ENCODE measurements at regions not wholly inside any gene's neighbourhood (a gene's known extent, or its start where the extent isn't known, plus 50 kb on each side); places are given as distances from the start of the nearest gene placed in this dataset.

DNA sequence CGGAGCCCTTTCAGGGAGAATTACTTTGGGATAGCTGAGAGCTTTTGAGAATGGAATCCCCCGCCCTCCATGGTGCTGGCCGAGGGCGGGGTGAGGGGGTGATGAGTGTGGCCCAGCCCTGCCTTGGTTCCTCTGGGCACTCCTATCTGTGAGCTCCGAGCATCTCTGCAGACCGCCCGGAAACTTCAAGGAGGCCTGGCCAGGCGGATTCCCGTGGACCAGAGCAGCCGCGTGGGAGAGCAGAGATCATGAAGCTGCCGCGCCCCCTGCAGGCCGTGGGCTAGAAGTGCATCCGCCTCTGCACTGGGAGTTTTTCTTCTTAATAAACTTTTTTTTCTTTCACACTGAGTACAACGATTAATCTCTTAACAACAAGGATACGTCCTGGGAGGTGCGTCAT, 392.9 kb upstream of the EEF2KMT start (continued):
- TF ChIP-seq ZNF687 (CRISPR knock-in tag; IDR thresholded peaks at IDR 0.05) (peak; percentile 23; the same call in 1 of the 2 replicates), RFX1 (IDR thresholded peaks at IDR 0.05) (no peak)

DNA sequence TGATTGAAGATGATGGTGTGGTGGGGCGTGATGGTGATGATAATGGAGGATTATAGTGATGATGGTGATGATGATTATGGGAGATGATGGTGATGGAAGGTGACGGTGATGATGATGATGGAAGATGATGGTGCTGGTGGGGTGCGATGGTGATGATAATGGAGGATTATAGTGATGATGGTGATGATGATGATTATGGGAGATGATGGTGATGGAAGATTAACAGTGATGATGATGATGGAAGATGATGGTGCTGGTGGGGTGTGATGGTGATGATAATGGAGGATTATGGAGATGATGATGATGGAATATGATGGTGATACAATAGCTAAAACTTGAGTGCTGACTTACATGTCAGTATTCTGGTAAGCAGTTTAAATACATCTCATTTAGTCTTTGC, 391.0 kb upstream of the EEF2KMT start:
- Histone ChIP-seq H3K4me2 (ENCODE audit: low read depth, low read length) (no peak overlapping the region), H3K4me3 (replicated peaks in 1 of 3; ENCODE audit: insufficient read depth in 1 of 3, low read depth in 2 of 3, low read length in 3 of 3) (no peak overlapping the region), H4K20me1 (ENCODE audit: insufficient read depth, low read length) (no peaks in the 10 kb centered on the region), H3K9ac (ENCODE audit: insufficient read depth, low read depth, low read length) (no peak overlapping the region), H3K79me2 (ENCODE audit: insufficient read depth, low read length) (no peaks in the 10 kb centered on the region), H2AFZ (ENCODE audit: low read length) (no peak overlapping the region), H3K4me1 (ENCODE audit: insufficient read depth, low read length) (no peaks in the 10 kb centered on the region), H3K27me3 (ENCODE audit: control insufficient read depth in 1 of 2, insufficient read depth in 2 of 2, low read length in 2 of 2) (peaks cover 0 to 8% of the 10 kb centered on the region in 2 experiments; a peak in 1 of 5 replicates), H3K27ac (ENCODE audit: extremely low read length, insufficient read depth, low read length) (no peak overlapping the region), H3K36me3 (replicated peaks in 1 of 2; ENCODE audit: control insufficient read depth in 1 of 2, insufficient read depth in 2 of 2, low read length in 2 of 2) (no peaks in the 10 kb centered on the region), H3K9me3 (ENCODE audit: low read length) (no peaks in the 10 kb centered on the region)
- no peak for DNase-seq (ENCODE audit: low spot score)
- no peak for ATAC-seq
- intact Hi-C loops (cut with micrococcal nuclease; ENCODE audit: unreplicated experiment) (no loop called here), in situ Hi-C loops (cut with HindIII; ENCODE audit: extremely low pct_ligation_motif_present, low pct_unique_long_range_greater_than_20kb) (no loop called here)
- CTCF ChIA-PET (ENCODE audit: low intra/inter-chr PET ratio, low total read pairs), result no interaction called here
- no peak for FAIRE-seq
- POLR2A ChIA-PET, result no interaction called here
- BruUV-seq (replicated peaks), result no TSS peak
- 1% methylated on average over 3 of the region's 3 CpGs for WGBS (ENCODE audit: low lambda C conversion rate)
- TF ChIP-seq CREB1 (IDR thresholded peaks at IDR 0.05) (peak; percentile 87), CREB1 (CRISPR knock-in tag; IDR thresholded peaks at IDR 0.05) (no peak), SRSF1 (optimal IDR thresholded peaks at IDR 0.05; ENCODE audit: low read depth, low read length) (no peak)

Data from HepG2 (cell line).